HG03066 (cell line): ENCODE measurements at regions not wholly inside any gene's neighbourhood (a gene's known extent, or its start where the extent isn't known, plus 50 kb on each side); places are given as distances from the start of the nearest gene placed in this dataset.

Experiments
- ATAC-seq: cut with Tn5 transposase; IDR thresholded peaks from one replicate; pipeline ENCODE4 v1.9.1; 2021; ENCODE audit warnings: low read depth; ENCODE audit not compliant: unreplicated experiment

- ATAC-seq: no peak
These were observed 62.0 kb downstream of the SUCNR1 start for GRCh38 chr3:151935446-151935845.

GRCh38 chr3:151940481-151940880 is 67.0 kb downstream of the SUCNR1 start:
- ATAC-seq: no peak

- no peak for ATAC-seq
These were observed 70.1 kb downstream of the SUCNR1 start for GRCh38 chr3:151943539-151943938.

- no peak for ATAC-seq
These were observed 70.9 kb downstream of the SUCNR1 start for GRCh38 chr3:151944356-151944755.

GRCh38 chr3:151946606-151947005 is 73.2 kb downstream of the SUCNR1 start:
- ATAC-seq: no peak

GRCh38 chr3:151949706-151950105 is 76.3 kb downstream of the SUCNR1 start:
- no peak for ATAC-seq

GRCh38 chr3:151955356-151955755 is 81.9 kb downstream of the SUCNR1 start:
- no peak for ATAC-seq

- no peak for ATAC-seq
These were observed 87.6 kb downstream of the SUCNR1 start for GRCh38 chr3:151960961-151961580.

- ATAC-seq: no peak
These were observed 88.9 kb downstream of the SUCNR1 start for GRCh38 chr3:151962352-151962751.

- ATAC-seq: no peak
These were observed 89.5 kb downstream of the SUCNR1 start for GRCh38 chr3:151962912-151963311.

- no peak for ATAC-seq
These were observed 91.3 kb downstream of the SUCNR1 start for GRCh38 chr3:151964743-151965142.

- no peak for ATAC-seq
These were observed 95.7 kb downstream of the SUCNR1 start for GRCh38 chr3:151969026-151969642.

- no peak for ATAC-seq
These were observed 98.6 kb downstream of the SUCNR1 start for GRCh38 chr3:151971814-151972579.

GRCh38 chr3:151974067-151974466 is 100.6 kb downstream of the SUCNR1 start:
- no peak for ATAC-seq

- ATAC-seq: no peak
These were observed 103.0 kb downstream of the SUCNR1 start for GRCh38 chr3:151976211-151977050.

- no peak for ATAC-seq
These were observed 106.5 kb downstream of the SUCNR1 start for GRCh38 chr3:151979906-151980305.

- no peak for ATAC-seq
These were observed 110.1 kb downstream of the SUCNR1 start for GRCh38 chr3:151983538-151983937.

GRCh38 chr3:151985787-151986430 is 112.5 kb downstream of the SUCNR1 start:
- no peak for ATAC-seq

- ATAC-seq: no peak
These were observed 114.5 kb downstream of the SUCNR1 start for GRCh38 chr3:151987893-151988292.

GRCh38 chr3:151989621-151990020 is 116.2 kb downstream of the SUCNR1 start:
- ATAC-seq: no peak
